K562 (cell line): ENCODE measurements at regions not wholly inside any gene's neighbourhood (a gene's known extent, or its start where the extent isn't known, plus 50 kb on each side); places are given as distances from the start of the nearest gene placed in this dataset.

Source experiments
- ATAC-seq: fragments of 200-7000 bp; cut with Tn5 transposase; 3 replicates; pipeline ENCODE4 v1.9.1; 2020; ENCODE audit warnings: moderate library complexity
- BruUV-seq: library from RNA; stranded (reverse); fragments of 400-500 nt; replicated peaks from 2 replicates; lab custom pipeline; 2021; lab: Mats Ljungman, UMichigan
- CTCF ChIA-PET: fragments of 300-600 bp; formaldehyde crosslinking; extraction: SDS; loops from one replicate; lab custom pipeline; 2021; ENCODE audit warnings: low intra/inter-chr PET ratio; lab: Yijun Ruan, JAX
- POLR2A ChIA-PET: fragments of 300-600, 350-650 bp; sonication (Branson Sonifier 250); formaldehyde crosslinking; extraction: SDS; loops from one replicate; lab custom pipeline; 2021; ENCODE audit warnings: antibody characterized with exemption, inconsistent platforms; lab: Yijun Ruan, JAX
- DNase-seq, 4 experiments: peaks; one replicate each; pipeline versions ENCODE4 v3.0.0 to v3.0.0-alpha.2; 2011 to 2018; ENCODE audit warnings: low spot score in 3 of 4, mixed read lengths in 3 of 4; ENCODE audit errors: extremely low read depth in 1 of 4
- FAIRE-seq: peaks from 2 replicates; lab custom pipeline; 2011; peaks lifted over from hg19 to GRCh38; lab: Jason Lieb, UNC
- H2AFZ ChIP-seq: 2 replicates; pipeline ENCODE4 v1.6.0; 2011; ENCODE audit warnings: low read depth, low read length, control low read depth, inconsistent platforms
- H3K27ac ChIP-seq: fragments of 200-600 bp; 3 replicates; pipeline ENCODE4 v1.8.0; 2011; ENCODE audit warnings: low read depth, mild to moderate bottlenecking, control low read depth, inconsistent platforms, low read length, moderate library complexity, mixed read lengths; ENCODE audit errors: extremely low read depth
- H3K27me3 ChIP-seq, 2 experiments: fragments of 300-600 bp in 1 of 2; 2 replicates in 1 of 2; 3 replicates in 1 of 2; pipeline versions ENCODE4 v1.6.0 to v1.8.0; 2011; ENCODE audit warnings: inconsistent platforms in 2 of 2, low read length in 2 of 2, mild to moderate bottlenecking in 1 of 2, mixed read lengths in 1 of 2, moderate library complexity in 1 of 2; ENCODE audit not compliant: control insufficient read depth in 2 of 2, insufficient read depth in 2 of 2
- H3K36me3 ChIP-seq: fragments of 300-600 bp; 3 replicates; pipeline ENCODE4 v1.8.0; 2011; ENCODE audit warnings: mild to moderate bottlenecking, low read length, inconsistent platforms; ENCODE audit not compliant: control insufficient read depth, insufficient read depth
- H3K4me1 ChIP-seq, 2 experiments: fragments of 200-600 bp in 1 of 2; replicated peaks in 1 of 2; 2 replicates in 1 of 2; 3 replicates in 1 of 2; pipeline versions ENCODE4 v1.5.1 to v1.8.0; 2011; ENCODE audit warnings: inconsistent platforms in 2 of 2, low read length in 2 of 2, mild to moderate bottlenecking in 1 of 2, mixed read lengths in 1 of 2, moderate library complexity in 1 of 2; ENCODE audit not compliant: control insufficient read depth in 2 of 2, insufficient read depth in 2 of 2
- H3K4me2 ChIP-seq: 2 replicates; pipeline ENCODE4 v1.6.1; 2011; ENCODE audit warnings: low read length, control low read depth, inconsistent platforms, mixed read lengths; ENCODE audit not compliant: insufficient read depth
- H3K4me3 ChIP-seq: fragments of 200-600 bp; sonication (generic), shearing (Covaris generic); 2 replicates; pipeline ENCODE4 v1.5.1; 2016; ENCODE audit warnings: control low read depth, inconsistent platforms
- H3K79me2 ChIP-seq: fragments of 200-600 bp; 3 replicates; pipeline ENCODE4 v1.8.0; 2011; ENCODE audit warnings: low read length, inconsistent platforms; ENCODE audit not compliant: control insufficient read depth, insufficient read depth
- H3K9ac ChIP-seq, 2 experiments: 2 replicates each; pipeline versions ENCODE4 v1.6.0 to v1.6.1; 2011; ENCODE audit warnings: low read depth in 2 of 2, low read length in 2 of 2, control low read depth in 1 of 2, inconsistent platforms in 1 of 2, mild to moderate bottlenecking in 1 of 2, mixed read lengths in 1 of 2; ENCODE audit not compliant: insufficient read depth in 1 of 2
- H3K9me1 ChIP-seq: one replicate; pipeline ENCODE4 v1.6.0; 2011; ENCODE audit warnings: inconsistent platforms, mild to moderate bottlenecking, low read length, moderate library complexity; ENCODE audit not compliant: control insufficient read depth, insufficient read depth
- H3K9me3 ChIP-seq: replicated peaks from 2 replicates; pipeline ENCODE4 v1.5.1; 2011; ENCODE audit warnings: low read depth, low read length, inconsistent platforms; ENCODE audit not compliant: control insufficient read depth, insufficient read depth
- H4K20me1 ChIP-seq: replicated peaks from 2 replicates; pipeline ENCODE4 v1.6.1; 2011; ENCODE audit warnings: low read length, inconsistent platforms, mixed read lengths; ENCODE audit not compliant: control insufficient read depth, insufficient read depth
- CCNT2 ChIP-seq: IDR thresholded peaks from 2 replicates; pipeline ENCODE4 v1.6.1; 2011; ENCODE audit warnings: borderline replicate concordance, low read depth, mild to moderate bottlenecking, moderate library complexity, mixed read lengths, low read length; ENCODE audit not compliant: insufficient read length; ENCODE audit errors: extremely low read depth
- ETS2 ChIP-seq: IDR thresholded peaks from 2 replicates; pipeline ENCODE4 v1.6.1; 2016; ENCODE audit warnings: borderline replicate concordance, missing genetic modification characterization, mild to moderate bottlenecking, moderate library complexity, missing compliant biosample characterization; ENCODE audit not compliant: poor library complexity, severe bottlenecking
- ZNF584 ChIP-seq: fragments of 200-800 bp; sonication (Bioruptor generic); IDR thresholded peaks from 2 replicates; pipeline ENCODE4 v1.6.1; 2016; ENCODE audit warnings: low read depth, mild to moderate bottlenecking, missing genetic modification characterization, missing compliant biosample characterization
- WGBS: fragments of 100-300 bp; shearing (Covaris generic); methylation state at CpG from one replicate; pipeline ENCODE4 v1.1.6; 2016; ENCODE audit warnings: low coverage, mixed read lengths; ENCODE audit not compliant: insufficient coverage; ENCODE audit errors: missing lambda C conversion rate; 5-methylcytosine and 5-hydroxymethylcytosine counted together
- in situ Hi-C: fragments of 300-500 bp; cut with MboI; formaldehyde crosslinking; loops from 4 replicates; pipeline ENCODE4 v1.15.0; 2018; ENCODE audit warnings: inconsistent platforms, mixed read lengths
- intact Hi-C: fragments of 100-400 bp; cut with micrococcal nuclease; formaldehyde crosslinking; loops from 2 replicates; pipeline ENCODE4 v1.14.2; 2022
- TF ChIP-seq, protein P1 (sequence below): fragments of 450-650 bp; IDR thresholded peaks from 2 replicates; pipeline ENCODE4 v1.6.1; 2018; ENCODE audit warnings: mild to moderate bottlenecking, low read depth; ENCODE audit not compliant: partially characterized antibody

DNA sequence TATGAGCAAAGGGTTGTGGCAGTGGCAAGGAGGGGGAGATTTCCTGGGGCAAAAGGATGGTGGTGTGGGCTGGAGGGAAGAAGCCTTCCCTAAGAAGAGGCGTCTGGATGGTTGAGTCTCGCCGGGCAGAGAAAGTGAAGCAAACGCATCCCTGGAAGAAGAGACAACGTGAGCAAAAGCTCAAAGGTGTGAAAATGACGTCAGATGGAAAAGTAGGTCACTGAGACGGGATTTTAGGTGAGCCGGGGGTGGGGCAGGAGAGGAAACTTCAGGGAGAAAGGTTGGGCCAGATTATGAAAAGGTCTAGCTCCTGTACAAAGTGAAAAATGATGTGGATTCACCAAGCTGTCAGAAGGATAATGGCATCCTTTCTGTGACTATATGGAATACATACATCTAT is 95.3 kb upstream of the KCNE2 start:
- H3K9me3 ChIP-seq = no peaks in the 10 kb centered on the region
- H3K79me2 ChIP-seq = no peaks in the 10 kb centered on the region
- ATAC-seq (no peak), FAIRE-seq (no peak), DNase-seq (no peak)
- no peaks in the 10 kb centered on the region for H3K4me1 ChIP-seq
- ChIA-PET CTCF (no interaction called here), POLR2A (interaction anchor here (0.6 kb wide), 1 partner anchor 51 kb away, joined by 3 read pairs; no protein-coding TSS in a partner anchor)
- H4K20me1 ChIP-seq = no peaks in the 10 kb centered on the region
- H3K36me3 ChIP-seq = no peaks in the 10 kb centered on the region
- H2AFZ ChIP-seq = no peak overlapping the region
- WGBS = 0% methylated on average over 8 of the region's 8 CpGs
- H3K9me1 ChIP-seq = no peaks in the 10 kb centered on the region
- no peak overlapping the region for H3K27ac ChIP-seq
- no peak overlapping the region for H3K4me3 ChIP-seq
- no peak overlapping the region for H3K9ac ChIP-seq
- intact Hi-C loops (no loop called here), in situ Hi-C loops (no loop called here)
- H3K4me2 ChIP-seq = no peak overlapping the region
- peaks cover 13 to 19% of the 10 kb centered on the region in 2 experiments for H3K27me3 ChIP-seq
- TF ChIP-seq ZNF584 (no peak), ETS2 (tag) (no peak), CCNT2 (no peak)
- TF ChIP-seq, protein P1, sequence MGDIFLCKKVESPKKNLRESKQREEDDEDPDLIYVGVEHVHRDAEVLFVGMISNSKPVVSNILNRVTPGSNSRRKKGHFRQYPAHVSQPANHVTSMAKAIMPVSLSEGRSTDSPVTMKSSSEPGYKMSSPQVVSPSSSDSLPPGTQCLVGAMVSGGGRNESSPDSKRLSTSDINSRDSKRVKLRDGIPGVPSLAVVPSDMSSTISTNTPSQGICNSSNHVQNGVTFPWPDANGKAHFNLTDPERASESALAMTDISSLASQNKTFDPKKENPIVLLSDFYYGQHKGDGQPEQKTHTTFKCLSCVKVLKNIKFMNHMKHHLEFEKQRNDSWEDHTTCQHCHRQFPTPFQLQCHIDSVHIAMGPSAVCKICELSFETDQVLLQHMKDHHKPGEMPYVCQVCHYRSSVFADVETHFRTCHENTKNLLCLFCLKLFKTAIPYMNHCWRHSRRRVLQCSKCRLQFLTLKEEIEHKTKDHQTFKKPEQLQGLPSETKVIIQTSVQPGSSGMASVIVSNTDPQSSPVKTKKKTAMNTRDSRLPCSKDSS = no peak
- no TSS peak for BruUV-seq
